22Rv1 (cell line): ENCODE measurements at regions not wholly inside any gene's neighbourhood (a gene's known extent, or its start where the extent isn't known, plus 50 kb on each side); places are given as distances from the start of the nearest gene placed in this dataset.
"Not testable (repeated sequence)": the region's sequence is repeated elsewhere in the genome, so short reads cannot be mapped to it uniquely, and the experiment has no call there.

ENCODE experiments used
- CTCF ChIP-seq: fragments of 450-650 bp; IDR thresholded peaks from 2 replicates; pipeline ENCODE4 v1.5.1; 2017; ENCODE audit warnings: mild to moderate bottlenecking
- ZFX ChIP-seq: fragments of 450-650 bp; IDR thresholded peaks from 2 replicates; pipeline ENCODE4 v1.6.1; 2017; ENCODE audit warnings: antibody characterized with exemption, borderline replicate concordance

DNA sequence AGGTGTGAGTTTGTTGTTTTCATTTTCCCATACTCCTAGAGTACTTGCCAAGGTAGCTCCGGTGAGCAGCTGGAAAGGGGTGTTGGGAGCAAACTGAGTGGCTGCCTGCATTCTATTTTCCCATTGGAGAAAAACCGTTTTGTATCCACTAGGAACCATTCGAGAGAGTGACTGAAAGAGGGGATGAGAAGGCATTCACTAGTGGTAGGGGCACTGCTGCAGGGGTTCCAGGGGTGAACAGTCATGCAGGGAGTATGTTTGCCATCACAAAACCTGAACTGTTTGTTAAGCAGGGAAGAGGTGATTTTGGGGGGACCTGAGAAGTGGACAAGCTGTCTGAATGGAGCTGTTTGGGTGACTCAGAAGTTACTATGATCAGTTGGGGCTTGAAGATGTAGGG is 367.5 kb upstream of the SFSWAP start:
- not testable (repeated sequence) for TF ChIP-seq CTCF, ZFX
